Osteoblast (primary cell): ENCODE measurements at regions not wholly inside any gene's neighbourhood (a gene's known extent, or its start where the extent isn't known, plus 50 kb on each side); places are given as distances from the start of the nearest gene placed in this dataset.

Source experiments
- DNase-seq: peaks from one replicate; pipeline ENCODE4 v3.0.0; 2011; ENCODE audit warnings: low spot score, mixed read lengths; ENCODE audit not compliant: insufficient read length; ENCODE audit errors: missing footprints
- H2AFZ ChIP-seq: 2 replicates; pipeline ENCODE4 v1.6.0; 2011; ENCODE audit warnings: mild to moderate bottlenecking, low read length
- H3K27ac ChIP-seq: 2 replicates; pipeline ENCODE4 v1.5.1; 2011; ENCODE audit warnings: mild to moderate bottlenecking, low read depth, low read length, moderate library complexity
- H3K27me3 ChIP-seq: 2 replicates; pipeline ENCODE4 v1.6.0; 2012; ENCODE audit warnings: mild to moderate bottlenecking, control low read depth, inconsistent platforms, low read length, moderate library complexity; ENCODE audit not compliant: insufficient read depth
- H3K36me3 ChIP-seq: 2 replicates; pipeline ENCODE4 v1.5.1; 2011; ENCODE audit warnings: mild to moderate bottlenecking, low read length, control low read depth, moderate library complexity; ENCODE audit not compliant: insufficient read depth
- H3K4me1 ChIP-seq: 2 replicates; pipeline ENCODE4 v1.5.1; 2011; ENCODE audit warnings: mild to moderate bottlenecking, low read length, control low read depth, moderate library complexity; ENCODE audit not compliant: insufficient read depth
- H3K4me2 ChIP-seq: 2 replicates; pipeline ENCODE4 v1.6.0; 2011; ENCODE audit warnings: mild to moderate bottlenecking, low read length; ENCODE audit not compliant: insufficient read depth
- H3K4me3 ChIP-seq: fragments of 200-600 bp; sonication (generic); 3 replicates; pipeline ENCODE4 v1.5.1; 2012; ENCODE audit warnings: mild to moderate bottlenecking, low read length, inconsistent platforms; ENCODE audit not compliant: insufficient read depth
- H3K79me2 ChIP-seq: 2 replicates; pipeline ENCODE4 v1.6.0; 2012; ENCODE audit warnings: mild to moderate bottlenecking, low read length, control low read depth, inconsistent platforms; ENCODE audit not compliant: insufficient read depth
- H3K9me3 ChIP-seq: 2 replicates; pipeline ENCODE4 v1.5.1; 2011; ENCODE audit warnings: low read depth, low read length, control low read depth
- H4K20me1 ChIP-seq: 2 replicates; pipeline ENCODE4 v1.6.0; 2012; ENCODE audit warnings: mild to moderate bottlenecking, low read length, control low read depth; ENCODE audit not compliant: insufficient read depth
- CTCF ChIP-seq: IDR thresholded peaks from 2 replicates; pipeline ENCODE4 v1.5.1; 2011; ENCODE audit warnings: mild to moderate bottlenecking, low read depth, low read length, moderate library complexity; ENCODE audit errors: extremely low read depth

- Histone ChIP-seq H3K4me2 (no peak overlapping the region), H2AFZ (no peak overlapping the region), H3K27me3 (no peaks in the 10 kb centered on the region), H3K4me1 (no peaks in the 10 kb centered on the region), H4K20me1 (no peaks in the 10 kb centered on the region), H3K9me3 (no peaks in the 10 kb centered on the region), H3K79me2 (no peaks in the 10 kb centered on the region), H3K27ac (no peak overlapping the region), H3K4me3 (no peak overlapping the region), H3K36me3 (no peaks in the 10 kb centered on the region)
- TF ChIP-seq CTCF, result no peak
- DNase-seq, result no peak
These were observed 234.3 kb upstream of the CCDC54 start for GRCh38 chr3:107142786-107143575.

DNA sequence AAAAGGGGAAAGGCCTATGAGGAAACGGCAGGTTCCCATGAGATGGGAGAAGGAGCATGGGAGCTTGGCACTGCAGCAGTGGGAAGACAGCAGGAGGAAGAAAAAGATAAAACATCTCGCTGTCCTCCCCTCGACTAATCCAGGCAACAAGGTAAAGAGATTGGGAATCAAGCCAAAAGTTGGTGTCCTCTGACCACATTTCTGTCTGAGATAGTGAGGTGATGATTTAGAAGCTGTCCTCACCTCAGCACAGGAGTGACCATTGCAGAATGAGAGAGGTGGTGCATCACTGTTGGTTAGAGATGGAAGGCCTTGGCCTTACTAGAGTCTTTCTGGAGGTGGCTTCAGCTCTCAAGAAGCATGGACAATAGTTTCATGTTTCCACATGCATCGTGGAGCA lies 226.6 kb upstream of the CCDC54 start:
- no peaks in the 10 kb centered on the region for H3K36me3 ChIP-seq
- no peak overlapping the region for H3K4me3 ChIP-seq
- H3K9me3 ChIP-seq, result no peaks in the 10 kb centered on the region

GRCh38 chr3:107153981-107154380 lies 223.3 kb upstream of the CCDC54 start:
- Histone ChIP-seq H3K9me3 (no peaks in the 10 kb centered on the region), H3K36me3 (no peaks in the 10 kb centered on the region), H3K27ac (no peak overlapping the region), H3K4me3 (no peak overlapping the region), H3K4me1 (no peaks in the 10 kb centered on the region), H3K79me2 (no peaks in the 10 kb centered on the region), H3K4me2 (no peak overlapping the region), H3K27me3 (no peaks in the 10 kb centered on the region), H2AFZ (no peak overlapping the region), H4K20me1 (no peaks in the 10 kb centered on the region)
- no peak for DNase-seq
- TF ChIP-seq CTCF, result no peak

More for the DNA sequence above, 226.6 kb upstream of the CCDC54 start:
- no peak overlapping the region for H3K4me2 ChIP-seq
- H3K27me3 ChIP-seq, result no peaks in the 10 kb centered on the region
- no peaks in the 10 kb centered on the region for H3K4me1 ChIP-seq
- H3K27ac ChIP-seq, result no peak overlapping the region
- H4K20me1 ChIP-seq, result no peaks in the 10 kb centered on the region
- no peak for DNase-seq
- no peaks in the 10 kb centered on the region for H3K79me2 ChIP-seq
- H2AFZ ChIP-seq, result no peak overlapping the region
- no peak for TF ChIP-seq CTCF

GRCh38 chr3:107172411-107172810 lies 204.8 kb upstream of the CCDC54 start:
- no peak for TF ChIP-seq CTCF
- no peaks in the 10 kb centered on the region for H3K27me3 ChIP-seq
- no peak overlapping the region for H3K4me3 ChIP-seq
- H4K20me1 ChIP-seq, result no peaks in the 10 kb centered on the region
- no peak overlapping the region for H3K4me2 ChIP-seq
- no peaks in the 10 kb centered on the region for H3K36me3 ChIP-seq
- no peak for DNase-seq
- no peak overlapping the region for H3K27ac ChIP-seq
- H2AFZ ChIP-seq, result no peak overlapping the region
- no peaks in the 10 kb centered on the region for H3K4me1 ChIP-seq
- no peaks in the 10 kb centered on the region for H3K9me3 ChIP-seq
- no peaks in the 10 kb centered on the region for H3K79me2 ChIP-seq
